ENCODE measurements at regions not wholly inside any gene's neighbourhood (a gene's known extent, or its start where the extent isn't known, plus 50 kb on each side); places are given as distances from the start of the nearest gene placed in this dataset.
"Not testable (repeated sequence)": the region's sequence is repeated elsewhere in the genome, so short reads cannot be mapped to it uniquely, and the experiment has no call there.

GRCh38 chr19:29006057-29006735 is 206.8 kb downstream of the UQCRFS1 start:
- DNase-seq = no peak

- no peak for DNase-seq
Observed at GRCh38 chr19:29004796-29005195, 208.2 kb downstream of the UQCRFS1 start.

- DNase-seq = no peak
Observed at GRCh38 chr19:29003641-29004409, 209.1 kb downstream of the UQCRFS1 start.

- DNase-seq = no peak
Observed at GRCh38 chr19:29002336-29002735, 210.6 kb downstream of the UQCRFS1 start.

- DNase-seq = no peak
Observed at GRCh38 chr19:29001597-29002245, 211.2 kb downstream of the UQCRFS1 start.

GRCh38 chr19:29001141-29001581 is 211.8 kb downstream of the UQCRFS1 start:
- DNase-seq = no peak

- no peak for DNase-seq
Observed at GRCh38 chr19:28999724-29000433, 213.1 kb downstream of the UQCRFS1 start.

GRCh38 chr19:28998974-28999373 is 214.0 kb downstream of the UQCRFS1 start:
- DNase-seq = no peak

GRCh38 chr19:28997866-28998265 is 215.1 kb downstream of the UQCRFS1 start:
- DNase-seq = not testable (repeated sequence)

- no peak for DNase-seq
Observed at GRCh38 chr19:28990522-28990921, 222.4 kb downstream of the UQCRFS1 start.

- DNase-seq = no peak
Observed at GRCh38 chr19:28989739-28990138, 223.2 kb downstream of the UQCRFS1 start.

- no peak for DNase-seq
Observed at GRCh38 chr19:28988066-28988465, 224.9 kb downstream of the UQCRFS1 start.

GRCh38 chr19:28987177-28987576 is 225.8 kb downstream of the UQCRFS1 start:
- no peak for DNase-seq

- no peak for DNase-seq
Observed at GRCh38 chr19:28985201-28985600, 227.8 kb downstream of the UQCRFS1 start.

- DNase-seq = no peak
Observed at GRCh38 chr19:28984315-28984714, 228.6 kb downstream of the UQCRFS1 start.

- DNase-seq = no peak
Observed at GRCh38 chr19:28983430-28983829, 229.5 kb downstream of the UQCRFS1 start.

GRCh38 chr19:28981994-28982393 is 231.0 kb downstream of the UQCRFS1 start:
- no peak for DNase-seq

- no peak for DNase-seq
Observed at GRCh38 chr19:28981518-28981917, 231.4 kb downstream of the UQCRFS1 start.

- no peak for DNase-seq
Observed at GRCh38 chr19:28980236-28980868, 232.6 kb downstream of the UQCRFS1 start.

- DNase-seq = no peak
Observed at GRCh38 chr19:28977826-28978225, 235.1 kb downstream of the UQCRFS1 start.

- DNase-seq = no peak
Observed at GRCh38 chr19:28972058-28972852, 240.7 kb downstream of the UQCRFS1 start.

GRCh38 chr19:28971513-28971912 is 241.4 kb downstream of the UQCRFS1 start:
- DNase-seq = no peak
